H1 (cell line): ENCODE measurements at regions not wholly inside any gene's neighbourhood (a gene's known extent, or its start where the extent isn't known, plus 50 kb on each side); places are given as distances from the start of the nearest gene placed in this dataset.

Experiments used
- ASH2L ChIP-seq: fragments of 200-600, 300-600 bp; sonication (generic); IDR thresholded peaks from one replicate; pipeline ENCODE4 v1.7.1; 2017; ENCODE audit warnings: low read length
- BRCA1 ChIP-seq: IDR thresholded peaks from 2 replicates; pipeline ENCODE4 v1.6.1; 2012; ENCODE audit warnings: low read depth, low read length, improper control_type of control experiment
- CBX5 ChIP-seq: fragments of 300-800, 300-1000 bp; sonication (generic); IDR thresholded peaks from 2 replicates; pipeline ENCODE4 v1.7.1; 2016; ENCODE audit warnings: antibody characterized with exemption, low read length, low read depth
- CBX8 ChIP-seq: fragments of 300-800, 300-1000 bp; sonication (generic); IDR thresholded peaks from 2 replicates; pipeline ENCODE4 v1.7.1; 2016; ENCODE audit warnings: low read depth, low read length, borderline replicate concordance
- E2F6 ChIP-seq: IDR thresholded peaks from 2 replicates; pipeline ENCODE4 v1.6.1; 2012; ENCODE audit warnings: inconsistent platforms
- JUND ChIP-seq: IDR thresholded peaks from 2 replicates; pipeline ENCODE4 v1.6.1; 2011; ENCODE audit warnings: mild to moderate bottlenecking, improper control_type of control experiment, low read length
- RAD21 ChIP-seq, 2 experiments: IDR thresholded peaks in 1 of 2; conservative IDR thresholded peaks in 1 of 2; 2 replicates each; pipeline ENCODE4 v1.6.1; 2011; ENCODE audit warnings: low read depth in 2 of 2, low read length in 2 of 2, improper control_type of control experiment in 1 of 2, inconsistent platforms in 1 of 2, mild to moderate bottlenecking in 1 of 2, moderate library complexity in 1 of 2
- TAF1 ChIP-seq: IDR thresholded peaks from 2 replicates; pipeline ENCODE4 v1.6.1; 2011; ENCODE audit warnings: mild to moderate bottlenecking, low read depth, low read length
- YY1 ChIP-seq: IDR thresholded peaks from 2 replicates; pipeline ENCODE4 v1.6.1; 2011; ENCODE audit warnings: low read depth, mild to moderate bottlenecking, low read length
- TF ChIP-seq, protein P1 (sequence below), 3 experiments: IDR thresholded peaks; 1 replicate in 2 of 3; 2 replicates in 1 of 3; pipeline versions ENCODE4 v1.5.1 to v1.6.1; 2011; ENCODE audit warnings: low read length in 3 of 3, mild to moderate bottlenecking in 3 of 3, inconsistent platforms in 2 of 3, low read depth in 1 of 3, moderate library complexity in 1 of 3; ENCODE audit not compliant: insufficient read depth in 1 of 3; ENCODE audit errors: control extremely low read depth in 1 of 3

GRCh38 chr6:168150551-168151320 is 71.7 kb upstream of the FRMD1 start (continued):
- TF ChIP-seq TAF1 (no peak), E2F6 (peak; percentile 43; the same call in 1 of the 2 replicates), YY1 (no peak), CBX5 (no peak), ASH2L (no peak), RAD21 (IDR thresholded peaks at IDR 0.05 in 1 of 2, conservative IDR thresholded peaks at IDR 0.05 in 1 of 2; ENCODE audit: low read depth in 2 of 2, low read length in 2 of 2) (peak; percentile 82 to 88), JUND (no peak), CBX8 (no peak), BRCA1 (no peak)
- TF ChIP-seq, protein P1, sequence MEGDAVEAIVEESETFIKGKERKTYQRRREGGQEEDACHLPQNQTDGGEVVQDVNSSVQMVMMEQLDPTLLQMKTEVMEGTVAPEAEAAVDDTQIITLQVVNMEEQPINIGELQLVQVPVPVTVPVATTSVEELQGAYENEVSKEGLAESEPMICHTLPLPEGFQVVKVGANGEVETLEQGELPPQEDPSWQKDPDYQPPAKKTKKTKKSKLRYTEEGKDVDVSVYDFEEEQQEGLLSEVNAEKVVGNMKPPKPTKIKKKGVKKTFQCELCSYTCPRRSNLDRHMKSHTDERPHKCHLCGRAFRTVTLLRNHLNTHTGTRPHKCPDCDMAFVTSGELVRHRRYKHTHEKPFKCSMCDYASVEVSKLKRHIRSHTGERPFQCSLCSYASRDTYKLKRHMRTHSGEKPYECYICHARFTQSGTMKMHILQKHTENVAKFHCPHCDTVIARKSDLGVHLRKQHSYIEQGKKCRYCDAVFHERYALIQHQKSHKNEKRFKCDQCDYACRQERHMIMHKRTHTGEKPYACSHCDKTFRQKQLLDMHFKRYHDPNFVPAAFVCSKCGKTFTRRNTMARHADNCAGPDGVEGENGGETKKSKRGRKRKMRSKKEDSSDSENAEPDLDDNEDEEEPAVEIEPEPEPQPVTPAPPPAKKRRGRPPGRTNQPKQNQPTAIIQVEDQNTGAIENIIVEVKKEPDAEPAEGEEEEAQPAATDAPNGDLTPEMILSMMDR (IDR thresholded peaks at IDR 0.05; ENCODE audit: control extremely low read depth in 1 of 3, insufficient read depth in 1 of 3, low read depth in 1 of 3, low read length in 3 of 3): peak; percentile 54 to 61 (median 59)
- TF ChIP-seq, all 59 proteins: peak for 4
